ENCODE measurements at regions not wholly inside any gene's neighbourhood (a gene's known extent, or its start where the extent isn't known, plus 50 kb on each side); places are given as distances from the start of the nearest gene placed in this dataset.

- no peak overlapping the region for H3K4me3 ChIP-seq (ENCODE audit: insufficient read depth, low read depth, low read length, poor library complexity, severe bottlenecking)
- no peaks in the 10 kb centered on the region for H3K4me1 ChIP-seq (ENCODE audit: control insufficient read depth, insufficient read depth, low read length, poor library complexity, severe bottlenecking)
- H3K27ac ChIP-seq (ENCODE audit: insufficient read depth, low read length, poor library complexity, severe bottlenecking), result no peak overlapping the region
- H3K36me3 ChIP-seq (ENCODE audit: control insufficient read depth, insufficient read depth, low read length), result no peaks in the 10 kb centered on the region
- no peak for DNase-seq
- H3K9me3 ChIP-seq (ENCODE audit: control insufficient read depth, low read length), result no peaks in the 10 kb centered on the region
- H3K27me3 ChIP-seq (replicated peaks; ENCODE audit: control insufficient read depth, insufficient read depth, low read length, poor library complexity, severe bottlenecking), result no peaks in the 10 kb centered on the region
These were observed 954.2 kb upstream of the SEMA6D start for GRCh38 chr15:46763091-46763490.

- no peak overlapping the region for H3K27ac ChIP-seq (ENCODE audit: insufficient read depth, low read length, poor library complexity, severe bottlenecking)
- no peaks in the 10 kb centered on the region for H3K9me3 ChIP-seq (ENCODE audit: control insufficient read depth, low read length)
- H3K4me3 ChIP-seq (ENCODE audit: insufficient read depth, low read depth, low read length, poor library complexity, severe bottlenecking), result no peak overlapping the region
- H3K4me1 ChIP-seq (ENCODE audit: control insufficient read depth, insufficient read depth, low read length, poor library complexity, severe bottlenecking), result no peaks in the 10 kb centered on the region
- no peak for DNase-seq
- no peaks in the 10 kb centered on the region for H3K27me3 ChIP-seq (replicated peaks; ENCODE audit: control insufficient read depth, insufficient read depth, low read length, poor library complexity, severe bottlenecking)
- no peaks in the 10 kb centered on the region for H3K36me3 ChIP-seq (ENCODE audit: control insufficient read depth, insufficient read depth, low read length)
These were observed 952.5 kb upstream of the SEMA6D start for GRCh38 chr15:46764851-46765250.

GRCh38 chr15:46766021-46766420 is 951.3 kb upstream of the SEMA6D start:
- Histone ChIP-seq H3K36me3 (ENCODE audit: control insufficient read depth, insufficient read depth, low read length) (no peaks in the 10 kb centered on the region), H3K27me3 (replicated peaks; ENCODE audit: control insufficient read depth, insufficient read depth, low read length, poor library complexity, severe bottlenecking) (no peaks in the 10 kb centered on the region), H3K27ac (ENCODE audit: insufficient read depth, low read length, poor library complexity, severe bottlenecking) (no peak overlapping the region), H3K4me1 (ENCODE audit: control insufficient read depth, insufficient read depth, low read length, poor library complexity, severe bottlenecking) (no peaks in the 10 kb centered on the region), H3K4me3 (ENCODE audit: insufficient read depth, low read depth, low read length, poor library complexity, severe bottlenecking) (no peak overlapping the region), H3K9me3 (ENCODE audit: control insufficient read depth, low read length) (no peaks in the 10 kb centered on the region)
- DNase-seq, result no peak

GRCh38 chr15:46768287-46768686 is 949.0 kb upstream of the SEMA6D start:
- no peaks in the 10 kb centered on the region for H3K36me3 ChIP-seq (ENCODE audit: control insufficient read depth, insufficient read depth, low read length)
- no peaks in the 10 kb centered on the region for H3K4me1 ChIP-seq (ENCODE audit: control insufficient read depth, insufficient read depth, low read length, poor library complexity, severe bottlenecking)
- DNase-seq, result no peak
- no peaks in the 10 kb centered on the region for H3K9me3 ChIP-seq (ENCODE audit: control insufficient read depth, low read length)
- no peak overlapping the region for H3K4me3 ChIP-seq (ENCODE audit: insufficient read depth, low read depth, low read length, poor library complexity, severe bottlenecking)
- H3K27ac ChIP-seq (ENCODE audit: insufficient read depth, low read length, poor library complexity, severe bottlenecking), result no peak overlapping the region
- no peaks in the 10 kb centered on the region for H3K27me3 ChIP-seq (replicated peaks; ENCODE audit: control insufficient read depth, insufficient read depth, low read length, poor library complexity, severe bottlenecking)

GRCh38 chr15:46773016-46773415 is 944.3 kb upstream of the SEMA6D start:
- Histone ChIP-seq H3K27me3 (replicated peaks; ENCODE audit: control insufficient read depth, insufficient read depth, low read length, poor library complexity, severe bottlenecking) (no peaks in the 10 kb centered on the region), H3K27ac (ENCODE audit: insufficient read depth, low read length, poor library complexity, severe bottlenecking) (no peak overlapping the region), H3K4me3 (ENCODE audit: insufficient read depth, low read depth, low read length, poor library complexity, severe bottlenecking) (no peak overlapping the region), H3K9me3 (ENCODE audit: control insufficient read depth, low read length) (no peaks in the 10 kb centered on the region), H3K4me1 (ENCODE audit: control insufficient read depth, insufficient read depth, low read length, poor library complexity, severe bottlenecking) (no peaks in the 10 kb centered on the region), H3K36me3 (ENCODE audit: control insufficient read depth, insufficient read depth, low read length) (no peaks in the 10 kb centered on the region)
- no peak for DNase-seq

- no peaks in the 10 kb centered on the region for H3K9me3 ChIP-seq (ENCODE audit: control insufficient read depth, low read length)
- no peak for DNase-seq
- no peaks in the 10 kb centered on the region for H3K36me3 ChIP-seq (ENCODE audit: control insufficient read depth, insufficient read depth, low read length)
- no peaks in the 10 kb centered on the region for H3K27me3 ChIP-seq (replicated peaks; ENCODE audit: control insufficient read depth, insufficient read depth, low read length, poor library complexity, severe bottlenecking)
- no peak overlapping the region for H3K27ac ChIP-seq (ENCODE audit: insufficient read depth, low read length, poor library complexity, severe bottlenecking)
- H3K4me1 ChIP-seq (ENCODE audit: control insufficient read depth, insufficient read depth, low read length, poor library complexity, severe bottlenecking), result no peaks in the 10 kb centered on the region
- H3K4me3 ChIP-seq (ENCODE audit: insufficient read depth, low read depth, low read length, poor library complexity, severe bottlenecking), result no peak overlapping the region
These were observed 938.4 kb upstream of the SEMA6D start for GRCh38 chr15:46778876-46779275.

- DNase-seq, result no peak
These were observed 930.6 kb upstream of the SEMA6D start for GRCh38 chr15:46786590-46787285.

GRCh38 chr15:46795685-46796084 is 921.6 kb upstream of the SEMA6D start:
- Histone ChIP-seq H3K4me1 (ENCODE audit: control insufficient read depth, insufficient read depth, low read length, poor library complexity, severe bottlenecking) (no peaks in the 10 kb centered on the region), H3K36me3 (ENCODE audit: control insufficient read depth, insufficient read depth, low read length) (no peaks in the 10 kb centered on the region), H3K4me3 (ENCODE audit: insufficient read depth, low read depth, low read length, poor library complexity, severe bottlenecking) (no peak overlapping the region), H3K27me3 (replicated peaks; ENCODE audit: control insufficient read depth, insufficient read depth, low read length, poor library complexity, severe bottlenecking) (no peaks in the 10 kb centered on the region), H3K27ac (ENCODE audit: insufficient read depth, low read length, poor library complexity, severe bottlenecking) (no peak overlapping the region), H3K9me3 (ENCODE audit: control insufficient read depth, low read length) (no peaks in the 10 kb centered on the region)
- DNase-seq, result no peak

More at GRCh38 chr15:46786590-46787285, 930.6 kb upstream of the SEMA6D start:
- H3K27me3 ChIP-seq (replicated peaks; ENCODE audit: control insufficient read depth, insufficient read depth, low read length, poor library complexity, severe bottlenecking), result no peaks in the 10 kb centered on the region
- no peaks in the 10 kb centered on the region for H3K36me3 ChIP-seq (ENCODE audit: control insufficient read depth, insufficient read depth, low read length)
- no peaks in the 10 kb centered on the region for H3K4me1 ChIP-seq (ENCODE audit: control insufficient read depth, insufficient read depth, low read length, poor library complexity, severe bottlenecking)
- no peak overlapping the region for H3K4me3 ChIP-seq (ENCODE audit: insufficient read depth, low read depth, low read length, poor library complexity, severe bottlenecking)
- no peaks in the 10 kb centered on the region for H3K9me3 ChIP-seq (ENCODE audit: control insufficient read depth, low read length)
- H3K27ac ChIP-seq (ENCODE audit: insufficient read depth, low read length, poor library complexity, severe bottlenecking), result no peak overlapping the region

GRCh38 chr15:46808834-46809233 is 908.5 kb upstream of the SEMA6D start:
- no peaks in the 10 kb centered on the region for H3K4me1 ChIP-seq (ENCODE audit: control insufficient read depth, insufficient read depth, low read length, poor library complexity, severe bottlenecking)
- H3K9me3 ChIP-seq (ENCODE audit: control insufficient read depth, low read length), result no peaks in the 10 kb centered on the region
- no peaks in the 10 kb centered on the region for H3K36me3 ChIP-seq (ENCODE audit: control insufficient read depth, insufficient read depth, low read length)
- H3K4me3 ChIP-seq (ENCODE audit: insufficient read depth, low read depth, low read length, poor library complexity, severe bottlenecking), result no peak overlapping the region
- H3K27me3 ChIP-seq (replicated peaks; ENCODE audit: control insufficient read depth, insufficient read depth, low read length, poor library complexity, severe bottlenecking), result no peaks in the 10 kb centered on the region
- DNase-seq, result no peak
- no peak overlapping the region for H3K27ac ChIP-seq (ENCODE audit: insufficient read depth, low read length, poor library complexity, severe bottlenecking)

GRCh38 chr15:46815240-46815639 is 902.1 kb upstream of the SEMA6D start:
- no peak for DNase-seq
- no peak overlapping the region for H3K27ac ChIP-seq (ENCODE audit: insufficient read depth, low read length, poor library complexity, severe bottlenecking)
- H3K4me1 ChIP-seq (ENCODE audit: control insufficient read depth, insufficient read depth, low read length, poor library complexity, severe bottlenecking), result no peaks in the 10 kb centered on the region
- H3K36me3 ChIP-seq (ENCODE audit: control insufficient read depth, insufficient read depth, low read length), result no peaks in the 10 kb centered on the region
- no peaks in the 10 kb centered on the region for H3K27me3 ChIP-seq (replicated peaks; ENCODE audit: control insufficient read depth, insufficient read depth, low read length, poor library complexity, severe bottlenecking)
- no peak overlapping the region for H3K4me3 ChIP-seq (ENCODE audit: insufficient read depth, low read depth, low read length, poor library complexity, severe bottlenecking)
- no peaks in the 10 kb centered on the region for H3K9me3 ChIP-seq (ENCODE audit: control insufficient read depth, low read length)
